ENCODE measurements at regions not wholly inside any gene's neighbourhood (a gene's known extent, or its start where the extent isn't known, plus 50 kb on each side); places are given as distances from the start of the nearest gene placed in this dataset.
"Not testable (repeated sequence)": the region's sequence is repeated elsewhere in the genome, so short reads cannot be mapped to it uniquely, and the experiment has no call there.

DNA sequence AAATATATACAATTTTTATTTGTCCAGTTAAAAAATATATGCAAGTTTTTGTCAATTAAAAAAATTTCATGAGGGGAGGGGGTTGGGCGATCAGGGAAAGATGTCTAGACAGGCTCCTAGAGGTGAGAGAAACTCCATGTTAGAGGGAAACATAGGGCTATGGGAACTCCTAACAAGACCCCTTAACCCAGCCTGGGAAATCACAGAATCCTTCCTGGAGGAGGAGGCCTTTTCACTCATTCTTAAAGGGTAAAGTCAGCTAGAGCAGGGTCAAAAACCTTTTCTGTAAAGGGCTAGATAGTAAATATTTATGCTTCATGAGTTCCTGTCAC lies 75.9 kb upstream of the PTPN1 start:
- DNase-seq: no peak

DNA sequence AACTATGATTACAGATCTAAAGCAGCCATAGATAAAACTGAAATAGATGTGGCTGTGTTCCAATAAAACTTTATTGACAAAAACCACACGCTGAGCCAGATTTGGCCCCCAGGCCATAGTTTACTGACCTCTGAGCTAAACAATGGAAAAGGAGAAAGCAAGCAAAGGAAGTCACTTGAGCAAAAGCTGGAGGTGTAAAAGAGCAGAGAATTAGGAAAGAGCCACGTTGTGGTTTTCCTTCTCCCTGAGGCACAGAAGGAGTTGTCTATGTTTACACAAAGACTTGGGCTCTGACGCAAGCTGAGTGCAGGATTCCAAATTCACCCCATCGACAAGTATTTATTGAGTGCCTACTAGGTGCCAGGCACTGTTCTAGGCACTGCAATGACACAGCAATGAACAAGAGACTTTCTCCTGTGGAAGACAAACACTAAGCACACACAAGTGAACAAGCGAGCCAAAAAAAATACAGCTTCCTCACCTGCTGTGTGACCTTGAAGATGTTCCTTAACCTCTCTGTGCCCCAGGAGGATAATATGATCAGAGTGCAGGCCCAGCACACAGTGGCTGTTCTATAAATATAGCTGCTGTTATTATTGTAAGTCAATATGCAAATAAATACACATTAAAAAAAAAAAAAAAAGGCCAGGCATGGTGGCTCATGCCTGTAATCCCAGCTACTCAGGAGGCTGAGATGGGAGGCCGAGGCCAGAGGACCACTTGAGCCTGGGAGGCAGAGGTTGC lies 75.4 kb upstream of the PTPN1 start:
- no peak for DNase-seq

DNA sequence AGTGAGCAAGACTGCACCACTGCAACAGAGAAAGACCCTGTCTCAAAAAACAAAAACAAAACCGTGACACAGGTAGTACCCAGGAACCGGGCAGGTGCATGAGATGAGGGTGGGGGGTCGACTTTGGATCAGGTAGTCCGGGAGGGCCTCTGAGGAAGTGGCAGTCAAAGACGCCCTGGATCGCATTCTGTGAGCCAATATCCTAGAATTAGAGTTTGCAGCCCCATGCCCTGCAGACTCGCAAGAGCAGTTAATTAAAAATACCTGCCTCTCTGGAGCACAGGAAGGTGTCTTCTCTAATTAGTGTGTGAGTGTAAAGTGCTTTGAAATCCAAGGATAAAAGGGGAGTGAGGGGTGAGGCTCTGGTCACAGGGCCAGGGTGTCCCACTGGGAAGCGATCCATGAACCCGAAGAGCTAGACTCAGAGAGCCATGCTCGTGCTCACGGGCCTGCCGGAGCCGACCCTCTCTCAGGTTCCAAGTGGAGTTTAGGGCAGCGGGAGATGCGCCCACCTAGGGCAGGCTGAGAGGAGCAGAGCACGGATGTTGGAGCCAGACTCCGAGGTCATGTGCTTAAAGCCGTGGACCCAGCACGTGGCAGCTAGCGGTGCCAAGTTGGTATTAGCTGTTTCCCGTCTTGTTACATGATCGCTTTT lies 74.7 kb upstream of the PTPN1 start:
- no peak for DNase-seq

DNA sequence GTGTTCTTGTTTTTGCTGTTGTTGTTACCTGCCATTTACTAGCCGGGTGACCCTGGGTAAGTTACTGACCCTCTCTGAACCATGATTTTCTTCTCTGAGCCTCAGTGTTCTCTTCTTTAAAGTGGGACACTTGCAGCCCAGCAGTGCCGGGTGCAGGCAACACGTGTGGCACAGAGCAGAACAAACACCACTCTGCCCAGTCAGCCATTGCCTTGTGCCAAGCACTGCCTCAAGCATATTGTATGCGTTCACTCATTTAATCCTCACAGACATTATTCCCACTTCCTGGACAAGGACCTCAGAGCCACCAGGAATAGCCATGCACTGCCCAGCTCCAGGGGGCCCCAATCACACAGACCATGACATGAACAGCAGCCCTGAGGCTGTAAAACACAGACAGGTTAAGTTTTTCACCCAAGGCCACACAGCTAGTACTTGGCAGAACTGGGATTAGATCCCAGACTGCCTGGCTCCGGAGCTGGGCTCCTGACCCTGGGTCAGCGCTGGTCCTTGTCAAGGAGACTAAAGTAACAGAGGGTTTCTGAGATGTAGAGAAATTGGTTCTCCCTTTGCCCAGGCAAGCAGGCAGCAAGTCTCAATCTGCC lies 74.0 kb upstream of the PTPN1 start:
- DNase-seq: no peak

DNA sequence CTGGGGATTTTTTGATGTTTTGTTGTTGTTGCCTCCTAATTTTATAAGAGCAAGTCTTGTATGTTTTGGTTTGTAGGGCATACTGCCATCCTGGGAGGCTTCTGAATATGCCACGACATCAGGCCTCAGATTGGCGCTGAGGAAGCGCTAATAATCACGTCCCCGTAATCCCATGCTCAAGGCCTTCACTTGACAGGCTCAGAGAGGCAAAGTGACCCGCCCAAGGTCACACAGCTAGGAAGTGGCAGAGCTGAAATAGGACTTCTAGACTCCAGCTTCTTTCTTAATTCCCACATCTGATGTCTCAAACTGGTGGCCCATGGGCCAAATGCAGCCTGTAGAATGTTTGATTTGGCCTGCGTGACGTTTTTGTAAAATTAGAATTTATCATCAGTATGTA lies 73.5 kb upstream of the PTPN1 start:
- no peak for DNase-seq

DNA sequence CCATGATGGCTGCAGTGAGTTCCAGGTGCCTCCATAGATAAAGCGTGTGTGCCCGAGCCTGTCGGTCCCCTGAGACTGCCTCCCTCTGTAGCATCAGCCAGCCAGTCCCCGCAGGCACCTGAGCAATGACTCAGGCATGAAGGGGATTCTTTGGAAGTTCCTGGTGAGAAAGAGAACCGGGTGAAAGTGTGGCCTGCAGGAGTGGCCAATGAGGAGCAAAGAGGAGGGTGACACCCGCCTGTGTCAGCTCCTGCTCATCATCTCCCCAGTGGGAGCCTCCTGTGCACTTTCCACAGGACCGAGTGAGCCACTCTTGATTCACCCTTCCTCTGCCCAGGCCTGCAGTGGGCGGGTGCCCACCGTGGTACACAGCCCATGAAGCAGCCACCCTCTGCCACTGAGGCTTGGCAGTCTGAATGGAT lies 71.2 kb upstream of the PTPN1 start:
- DNase-seq: no peak

DNA sequence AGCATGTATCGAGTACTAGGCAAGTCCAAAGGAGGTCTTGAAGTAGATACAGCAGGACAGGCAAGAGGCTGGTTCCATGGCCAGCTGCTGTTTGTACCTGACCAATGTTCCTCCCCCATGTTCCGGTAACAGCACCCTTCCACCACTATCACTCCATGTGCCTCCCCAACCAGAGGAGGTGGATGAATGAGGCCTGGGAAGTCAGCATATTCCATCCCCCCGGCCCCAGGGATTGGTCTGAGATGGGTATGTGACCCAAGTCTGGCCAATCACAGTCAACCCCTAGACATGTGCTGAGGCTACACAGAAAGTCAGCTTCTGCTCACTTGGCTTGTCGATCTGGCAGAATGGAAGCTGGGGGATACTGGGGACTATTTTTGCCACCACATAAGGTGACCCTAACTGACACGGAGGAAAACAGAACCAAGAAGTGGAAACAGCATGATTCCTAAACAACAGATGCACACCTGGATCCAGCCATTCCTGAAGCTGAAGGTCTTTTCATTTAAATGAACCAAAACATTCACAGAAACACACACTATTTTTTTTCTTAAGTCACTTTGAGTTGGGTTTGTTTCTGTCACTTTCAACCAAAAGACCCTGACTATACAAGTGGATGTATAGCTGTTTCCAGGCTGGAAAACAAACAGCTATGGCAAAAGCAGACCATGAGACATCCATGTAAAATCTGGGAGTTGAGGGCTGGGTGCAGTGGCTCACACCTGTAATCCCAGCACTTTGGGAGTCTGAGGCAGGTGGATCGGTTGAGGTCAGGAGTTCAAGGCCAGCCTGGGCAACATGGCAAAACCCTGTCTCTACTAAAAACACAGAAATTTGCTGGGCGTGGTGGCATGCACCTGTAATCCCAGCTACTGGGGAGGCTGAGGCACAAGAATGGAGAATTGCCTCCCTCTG lies 70.4 kb upstream of the PTPN1 start:
- no peak for DNase-seq

DNA sequence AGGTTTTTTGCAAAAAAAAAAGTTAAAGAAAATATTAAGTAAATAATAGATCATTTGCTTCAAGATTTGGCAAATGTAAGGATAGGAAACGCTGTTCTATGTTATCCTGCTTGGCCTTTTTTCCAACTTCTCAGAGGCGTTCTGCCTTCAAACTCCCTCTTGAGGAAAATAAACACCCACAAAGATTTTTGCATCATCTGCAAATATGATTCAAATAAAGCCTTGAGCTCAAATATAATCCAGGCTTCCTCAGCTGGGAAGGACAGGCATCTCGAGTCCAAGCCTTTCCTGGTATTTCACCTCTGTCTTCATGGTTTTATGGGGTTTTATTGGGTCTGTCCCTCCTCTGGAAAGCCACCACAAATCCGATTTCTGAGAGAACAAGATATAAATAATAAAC lies 67.7 kb upstream of the PTPN1 start:
- no peak for DNase-seq

DNA sequence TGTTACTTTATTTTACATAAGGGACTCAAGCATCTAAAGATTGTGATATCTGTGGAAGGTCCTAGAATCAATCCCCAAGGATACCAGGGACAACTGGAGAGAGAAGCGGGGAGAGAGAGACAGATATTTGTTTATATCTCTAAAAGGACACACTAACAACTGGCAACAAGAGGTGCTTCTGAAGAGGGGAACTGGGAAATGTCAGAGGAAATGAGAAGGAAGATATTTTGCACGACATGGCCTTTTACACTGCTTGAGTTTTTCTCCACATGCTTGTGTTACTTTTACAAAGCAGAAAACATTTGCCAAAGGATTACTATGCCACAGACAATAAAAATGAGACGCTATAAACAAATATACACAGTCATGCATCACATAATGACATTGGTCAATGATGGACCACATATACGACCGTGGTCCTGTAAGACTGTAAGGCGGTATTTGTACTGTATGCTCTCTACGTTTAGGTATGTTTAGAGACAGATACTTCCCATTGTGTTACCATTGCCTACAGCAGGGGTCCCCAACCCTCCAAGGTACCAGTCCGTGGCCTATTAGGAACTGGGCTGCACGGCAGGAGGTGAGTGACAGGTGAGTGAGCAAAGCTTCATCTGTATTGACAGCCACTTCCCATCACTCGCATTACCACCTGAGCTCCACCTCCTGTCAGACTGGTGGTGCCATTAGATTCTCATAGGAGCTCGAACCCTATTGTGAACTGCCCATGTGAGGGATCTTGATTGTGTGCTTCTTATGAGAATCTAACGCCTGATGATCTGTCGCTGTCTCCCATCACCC lies 64.6 kb upstream of the PTPN1 start:
- DNase-seq: no peak

DNA sequence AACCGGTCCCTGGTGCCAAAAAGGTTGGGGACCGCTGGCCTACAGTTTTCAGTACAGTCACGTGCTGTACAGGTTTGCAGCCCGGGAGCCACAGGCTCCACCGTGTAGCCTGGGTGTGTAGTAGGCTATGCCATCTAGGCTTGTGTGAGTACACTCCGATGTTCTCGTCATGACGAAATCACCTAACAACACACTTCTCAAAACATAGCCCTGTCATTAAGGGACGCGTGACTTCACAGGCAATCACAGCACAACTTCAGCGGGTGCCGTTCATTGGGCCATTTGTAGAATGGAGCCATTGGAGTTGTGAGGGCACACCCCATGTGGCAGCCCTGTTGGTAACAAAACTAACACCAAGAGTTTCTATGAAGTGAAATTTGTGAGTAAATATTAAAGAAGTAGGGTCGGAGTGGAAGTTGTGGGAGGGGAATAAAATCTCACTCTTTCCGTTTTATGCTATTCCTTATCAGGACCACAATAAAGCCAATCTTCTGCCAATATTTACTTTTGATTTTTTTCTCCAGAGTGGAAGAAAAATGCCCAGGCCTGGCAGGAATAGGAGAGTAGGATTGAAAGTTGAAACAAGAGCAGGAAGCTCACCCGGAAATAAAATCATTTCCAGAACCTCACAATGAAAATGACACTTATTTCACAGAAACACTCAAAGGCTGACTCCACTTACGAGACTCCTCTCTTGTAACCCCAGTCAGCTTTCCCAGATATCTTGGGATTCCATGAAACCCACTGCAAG lies 63.7 kb upstream of the PTPN1 start:
- no peak for DNase-seq

DNA sequence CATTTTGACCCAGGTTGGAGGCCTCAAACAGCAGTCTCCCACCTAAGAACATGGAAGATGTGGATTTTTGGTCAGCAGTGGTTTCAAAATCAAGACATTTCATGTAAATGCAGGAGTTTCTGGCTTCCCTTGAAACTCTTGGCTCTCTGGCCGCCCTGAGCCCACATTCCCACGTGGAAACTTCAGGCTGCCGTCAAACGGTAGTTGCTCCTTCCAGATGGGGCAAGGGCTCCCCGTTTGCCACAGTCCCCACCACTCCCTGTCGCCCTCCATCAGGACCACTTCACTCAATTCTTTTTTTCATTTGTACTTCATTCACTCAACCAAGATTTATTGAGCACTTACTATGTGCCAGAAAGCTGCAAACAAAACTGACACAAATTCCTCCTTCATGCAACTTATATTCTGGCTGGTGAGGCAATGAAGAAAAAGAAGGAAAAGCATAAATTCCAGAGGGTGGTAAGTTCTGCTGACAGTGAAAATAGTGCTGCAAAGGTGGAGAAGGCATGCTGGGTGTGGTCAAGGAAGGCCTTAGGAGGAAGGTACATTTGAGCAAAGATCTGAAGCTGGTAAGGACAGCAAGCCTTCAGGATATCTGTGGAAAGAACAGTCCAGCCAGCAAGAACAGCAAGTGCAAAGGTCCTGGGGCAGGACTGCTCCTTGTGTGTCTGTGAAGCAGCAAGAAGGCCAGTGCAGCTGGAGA lies 62.9 kb upstream of the PTPN1 start:
- no peak for DNase-seq

DNA sequence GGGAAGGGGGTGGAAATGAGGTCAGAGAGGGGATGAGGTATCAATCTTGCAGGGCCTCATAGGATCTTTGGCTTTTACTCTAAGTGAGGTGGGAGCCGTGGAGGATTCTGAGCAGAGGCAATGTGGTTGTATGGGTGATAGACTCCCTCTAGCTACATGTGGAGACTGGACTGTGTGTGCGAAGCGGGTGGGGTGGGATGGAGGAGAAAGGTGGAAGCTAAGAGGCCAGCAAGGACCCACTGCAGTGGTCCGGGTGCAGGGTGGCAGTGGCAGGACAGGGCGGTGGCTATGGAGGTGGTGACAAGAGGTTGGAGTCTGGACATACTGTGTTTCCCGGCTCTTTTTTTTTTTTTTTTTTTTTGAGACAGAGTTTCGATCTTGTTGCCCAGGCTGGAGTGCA lies 62.4 kb upstream of the PTPN1 start:
- DNase-seq: no peak

DNA sequence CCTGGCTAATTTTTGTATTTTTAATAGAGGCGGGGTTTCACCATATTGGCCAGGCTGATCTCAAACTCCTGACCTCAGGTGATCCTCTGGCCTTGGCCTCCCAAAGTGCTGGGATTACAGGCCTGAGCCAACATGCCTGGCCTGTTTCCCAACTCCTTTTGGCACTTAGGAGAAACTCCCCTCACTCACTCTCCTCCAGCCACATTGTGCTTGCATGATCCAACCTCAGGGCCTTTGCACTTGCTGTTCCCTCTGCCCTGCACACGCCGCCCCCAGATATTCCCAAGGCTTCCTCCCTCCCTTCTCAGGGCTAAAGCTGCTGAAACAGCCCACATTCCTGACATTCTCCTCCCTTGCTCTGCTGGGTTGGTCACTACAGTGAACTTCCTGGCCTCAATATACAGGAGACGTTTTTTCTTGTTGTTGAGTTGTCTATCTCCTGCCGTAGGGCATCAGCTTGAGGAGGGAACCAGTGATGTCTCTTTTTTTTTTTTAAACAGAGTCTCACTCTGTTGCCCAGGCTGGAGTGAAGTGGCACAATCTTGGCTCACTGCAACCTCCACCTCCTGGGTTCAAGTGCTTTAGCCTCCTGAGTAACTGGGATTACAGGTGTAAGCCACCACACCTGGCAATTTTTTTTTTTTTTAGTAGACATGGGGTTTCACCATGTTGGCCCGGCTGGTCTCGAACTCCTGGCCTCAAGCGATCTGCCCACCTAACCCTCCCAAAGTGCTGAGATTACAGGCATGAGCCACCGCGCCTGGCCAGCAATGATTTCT lies 61.4 kb upstream of the PTPN1 start:
- DNase-seq: not testable (repeated sequence)

DNA sequence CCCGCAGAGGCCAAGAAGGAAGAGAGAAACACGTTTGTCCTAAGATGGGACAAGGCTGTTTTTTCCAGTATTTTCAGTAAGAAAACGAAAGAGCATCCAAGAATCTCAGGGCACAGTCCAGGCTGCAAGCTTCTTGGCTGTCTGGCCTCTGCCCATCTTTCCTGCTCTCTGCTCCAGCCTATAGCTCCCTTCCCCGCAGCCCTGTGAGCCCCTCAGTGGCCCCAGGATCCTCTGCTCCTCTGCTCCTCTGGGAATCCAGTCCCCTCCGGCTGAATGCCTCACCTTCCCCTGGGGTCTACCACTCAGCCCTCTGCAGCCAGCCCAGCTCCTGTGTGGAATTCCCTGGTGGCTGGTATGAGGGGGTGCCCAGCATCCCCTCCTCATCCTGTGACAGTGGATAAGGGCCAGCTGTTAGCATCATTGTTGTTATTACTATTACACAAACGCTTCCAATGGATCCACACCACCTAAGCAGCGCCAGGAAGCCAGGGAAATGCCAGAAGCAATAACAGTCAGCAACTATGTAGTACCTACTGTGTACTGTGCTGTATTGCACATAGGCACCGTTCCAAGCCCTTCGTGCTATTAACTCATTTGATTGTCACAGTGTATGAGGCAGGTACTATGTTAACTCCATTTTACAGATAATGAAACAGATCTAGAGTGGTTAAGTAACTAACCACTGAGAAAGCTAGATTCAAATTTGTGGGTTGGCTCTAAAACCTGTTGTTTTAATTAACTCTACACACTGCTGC lies 60.3 kb upstream of the PTPN1 start:
- no peak for DNase-seq

DNA sequence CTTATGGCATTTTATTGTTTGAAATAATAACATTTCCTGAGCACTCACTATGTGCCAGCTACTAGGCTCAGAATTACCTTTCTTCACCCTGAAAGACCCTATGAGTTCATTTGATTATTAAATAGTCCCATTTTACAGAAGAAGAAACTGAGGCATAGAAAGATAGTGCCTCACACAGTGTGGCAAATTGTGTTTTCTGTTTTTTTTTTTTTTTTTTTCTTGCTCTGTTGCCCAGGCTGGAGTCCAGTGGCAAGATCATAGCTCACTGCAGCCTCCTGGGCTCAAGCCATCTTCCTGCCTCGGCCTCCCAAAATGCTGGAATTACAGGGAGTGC lies 59.7 kb upstream of the PTPN1 start:
- no peak for DNase-seq

DNA sequence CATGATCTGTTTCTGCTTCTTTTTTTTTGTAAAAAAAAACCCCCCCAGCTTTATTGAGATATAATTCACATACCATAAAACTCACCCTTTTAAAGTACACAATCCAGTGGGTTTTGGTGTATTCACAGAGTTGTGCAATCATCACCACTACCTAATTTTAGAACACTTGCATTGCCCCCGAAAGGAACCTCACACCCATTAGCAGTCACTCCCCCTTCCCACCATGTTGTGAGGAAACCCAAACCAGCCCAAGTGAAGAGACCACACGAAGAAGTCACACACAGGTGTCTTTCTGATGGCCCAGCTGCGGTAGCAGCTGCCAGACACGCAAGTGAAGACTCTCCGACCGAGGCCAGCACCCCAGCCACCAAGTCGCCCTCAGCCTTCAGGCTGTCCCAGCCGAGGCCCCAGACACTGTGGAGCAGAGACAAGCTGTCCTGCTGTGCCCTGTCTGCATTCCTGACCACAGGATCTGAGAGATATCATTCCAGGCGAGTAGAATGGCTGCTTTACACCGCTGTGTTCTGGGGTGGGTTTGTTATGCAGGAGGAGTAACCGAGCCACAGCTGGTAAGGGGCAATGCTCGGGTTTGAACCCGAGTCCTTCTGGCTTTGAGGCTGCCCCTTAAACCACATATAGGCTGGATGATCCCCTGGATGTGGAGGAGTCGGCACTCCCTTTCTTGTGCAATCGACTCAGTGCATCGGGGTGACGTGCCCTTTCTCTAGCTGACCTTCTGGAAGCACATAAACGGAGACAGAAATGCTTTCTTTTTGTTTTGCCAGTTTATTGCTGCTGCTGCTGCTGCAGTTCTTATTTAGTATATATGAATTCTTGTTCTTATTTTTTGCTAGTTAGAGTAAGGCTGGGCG lies 59.1 kb upstream of the PTPN1 start:
- no peak for DNase-seq

DNA sequence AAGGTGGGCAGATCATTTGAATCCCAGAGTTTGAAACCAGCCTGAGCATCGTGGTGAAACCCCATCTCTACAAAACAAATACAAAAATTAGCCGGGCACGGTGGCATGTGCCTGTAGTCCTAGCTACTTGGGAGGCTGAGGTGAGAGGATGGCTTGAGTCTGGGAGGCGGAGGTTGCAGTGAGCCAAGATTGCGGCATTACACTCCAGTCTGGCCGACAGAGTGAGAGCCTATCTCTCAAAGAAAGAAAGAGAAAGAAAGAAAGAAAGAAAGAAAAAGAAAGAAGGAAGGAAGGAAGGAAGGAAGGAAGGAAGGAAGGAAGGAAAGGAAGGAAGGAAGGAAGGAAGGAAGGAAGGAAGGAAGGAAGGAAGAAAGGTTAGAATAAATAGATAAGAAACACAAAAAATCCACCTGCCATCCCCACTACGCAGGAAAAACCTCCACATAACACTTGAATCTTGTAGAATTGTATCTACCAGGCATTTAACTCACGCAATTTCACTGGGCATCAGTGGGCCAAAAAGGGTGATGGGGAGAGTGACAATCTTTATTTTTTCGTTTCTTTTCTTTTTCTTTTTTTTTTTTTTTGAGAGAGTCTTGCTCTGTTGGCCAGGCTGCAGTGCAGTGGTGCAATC lies 58.3 kb upstream of the PTPN1 start:
- not testable (repeated sequence) for DNase-seq
